Neuron (in vitro differentiated cells): ENCODE measurements at regions not wholly inside any gene's neighbourhood (a gene's known extent, or its start where the extent isn't known, plus 50 kb on each side); places are given as distances from the start of the nearest gene placed in this dataset.

Experiments
- H2AFZ ChIP-seq: one replicate; pipeline ENCODE4 v1.6.1; 2013; ENCODE audit warnings: low read depth, mild to moderate bottlenecking, inconsistent platforms, low read length, moderate library complexity
- H3K27me3 ChIP-seq: one replicate; pipeline ENCODE4 v1.6.1; 2013; ENCODE audit warnings: low read length; ENCODE audit not compliant: insufficient read depth
- H3K36me3 ChIP-seq: one replicate; pipeline ENCODE4 v1.6.1; 2013; ENCODE audit warnings: low read length; ENCODE audit not compliant: insufficient read depth
- H3K4me1 ChIP-seq: one replicate; pipeline ENCODE4 v1.6.1; 2013; ENCODE audit warnings: low read length; ENCODE audit not compliant: insufficient read depth
- H3K4me3 ChIP-seq: 2 replicates; pipeline ENCODE4 v1.5.1; 2013; ENCODE audit warnings: mild to moderate bottlenecking, low read length, moderate library complexity
- H3K9me3 ChIP-seq: one replicate; pipeline ENCODE4 v1.6.1; 2013; ENCODE audit warnings: low read length

DNA sequence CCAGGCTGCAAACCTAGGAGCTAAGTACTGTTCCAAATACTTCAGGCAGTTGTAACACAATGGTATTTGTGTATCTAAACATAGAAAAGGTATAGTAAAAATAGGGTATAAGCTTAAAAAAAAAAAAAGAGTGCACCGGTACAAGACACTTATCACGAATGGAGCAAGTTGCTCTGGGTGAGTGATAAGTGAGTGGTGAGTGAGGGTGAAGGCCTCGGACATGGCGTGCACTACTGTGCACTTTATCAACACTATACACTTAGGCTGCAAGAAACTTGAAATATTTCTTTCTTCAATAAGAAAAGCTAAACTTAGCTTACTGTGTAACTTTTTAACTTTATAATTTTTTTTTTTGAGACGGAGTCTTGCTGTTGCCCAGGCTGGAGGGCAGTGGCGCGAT is 159.5 kb upstream of the PDE10A start:
- Histone ChIP-seq H3K4me1 (peaks cover 22% of the 10 kb centered on the region), H2AFZ (no peak overlapping the region), H3K9me3 (no peaks in the 10 kb centered on the region), H3K4me3 (no peak overlapping the region), H3K36me3 (no peaks in the 10 kb centered on the region), H3K27me3 (no peaks in the 10 kb centered on the region)

DNA sequence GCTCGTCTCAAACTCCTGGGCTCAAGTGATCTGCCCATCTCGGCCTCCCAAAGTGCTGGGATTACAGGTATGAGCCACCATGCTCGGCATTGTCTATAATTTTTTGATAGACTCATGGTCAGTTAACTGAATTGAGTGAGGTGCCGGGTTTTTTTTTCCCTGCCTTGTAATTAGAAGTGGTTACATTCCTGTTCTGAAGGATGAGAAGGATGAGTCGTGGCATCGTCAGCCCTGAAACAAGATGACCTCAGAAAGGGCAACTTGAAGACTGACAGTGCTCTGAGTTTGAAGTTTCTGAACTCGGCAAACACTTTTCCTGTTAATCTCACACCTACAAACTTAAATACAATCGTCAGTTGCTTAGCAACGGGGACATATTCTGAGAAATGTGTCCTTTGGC is 158.7 kb upstream of the PDE10A start:
- Histone ChIP-seq H3K36me3 (no peaks in the 10 kb centered on the region), H3K27me3 (no peaks in the 10 kb centered on the region), H3K9me3 (no peaks in the 10 kb centered on the region), H2AFZ (no peak overlapping the region), H3K4me1 (peaks cover 22% of the 10 kb centered on the region), H3K4me3 (no peak overlapping the region)

- H3K4me1 ChIP-seq = peaks cover 22% of the 10 kb centered on the region
- H3K27me3 ChIP-seq = no peaks in the 10 kb centered on the region
- no peaks in the 10 kb centered on the region for H3K9me3 ChIP-seq
- no peaks in the 10 kb centered on the region for H3K36me3 ChIP-seq
- no peak overlapping the region for H3K4me3 ChIP-seq
- no peak overlapping the region for H2AFZ ChIP-seq
Measured at GRCh38 chr6:165820934-165821333, 157.9 kb upstream of the PDE10A start.

GRCh38 chr6:165820407-165820806 is 157.4 kb upstream of the PDE10A start:
- Histone ChIP-seq H2AFZ (no peak overlapping the region), H3K36me3 (no peaks in the 10 kb centered on the region), H3K4me3 (no peak overlapping the region), H3K27me3 (no peaks in the 10 kb centered on the region), H3K9me3 (no peaks in the 10 kb centered on the region), H3K4me1 (peaks cover 19% of the 10 kb centered on the region)

- no peaks in the 10 kb centered on the region for H3K36me3 ChIP-seq
- H3K4me3 ChIP-seq = no peak overlapping the region
- no peak overlapping the region for H2AFZ ChIP-seq
- no peaks in the 10 kb centered on the region for H3K9me3 ChIP-seq
- peaks cover 15% of the 10 kb centered on the region for H3K4me1 ChIP-seq
- no peaks in the 10 kb centered on the region for H3K27me3 ChIP-seq
Measured at GRCh38 chr6:165819394-165819793, 156.4 kb upstream of the PDE10A start.

DNA sequence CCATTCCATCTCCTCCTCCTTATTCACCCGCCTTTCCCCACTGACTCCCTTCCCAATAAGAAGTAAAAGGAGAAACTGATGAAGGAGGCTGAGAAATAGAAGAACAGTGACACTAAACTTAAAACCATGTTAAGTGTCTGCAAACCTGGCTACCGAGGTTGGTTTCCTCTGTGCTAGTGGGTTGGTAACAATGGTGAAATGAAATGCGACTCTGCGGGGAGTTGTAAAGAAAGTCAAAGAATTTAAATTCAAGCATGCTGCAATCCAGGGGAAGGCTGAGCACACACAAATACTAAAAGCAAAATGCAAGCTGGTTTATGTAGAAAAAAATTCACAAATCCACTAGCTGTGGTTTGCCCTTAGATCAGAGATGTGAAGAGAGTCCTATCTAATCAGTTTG is 155.2 kb upstream of the PDE10A start:
- H3K36me3 ChIP-seq = no peaks in the 10 kb centered on the region
- H2AFZ ChIP-seq = no peak overlapping the region
- H3K4me1 ChIP-seq = peaks cover 15% of the 10 kb centered on the region
- H3K27me3 ChIP-seq = no peaks in the 10 kb centered on the region
- no peak overlapping the region for H3K4me3 ChIP-seq
- no peaks in the 10 kb centered on the region for H3K9me3 ChIP-seq

DNA sequence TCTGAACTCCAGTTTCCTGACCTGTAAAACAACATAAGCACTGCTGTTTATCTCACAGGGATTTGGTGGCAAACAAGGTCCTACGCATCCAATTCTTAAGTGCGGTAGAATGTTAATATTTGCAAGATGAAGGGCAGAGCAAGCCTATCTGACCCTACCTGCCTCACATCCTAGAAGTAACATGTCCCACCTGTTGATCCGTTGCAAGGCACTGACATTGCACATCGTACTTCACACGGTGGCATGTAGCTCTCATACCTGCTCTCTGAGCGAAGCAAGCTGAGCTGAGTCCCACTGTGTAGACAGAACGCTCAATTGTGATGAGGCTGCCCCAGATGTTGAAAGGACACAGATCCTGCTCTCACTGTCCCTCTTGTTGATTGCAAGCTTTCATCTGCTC is 154.7 kb upstream of the PDE10A start:
- H3K36me3 ChIP-seq = no peaks in the 10 kb centered on the region
- H3K4me3 ChIP-seq = no peak overlapping the region
- no peaks in the 10 kb centered on the region for H3K27me3 ChIP-seq
- no peak overlapping the region for H2AFZ ChIP-seq
- H3K4me1 ChIP-seq = peaks cover 15% of the 10 kb centered on the region
- H3K9me3 ChIP-seq = no peaks in the 10 kb centered on the region

GRCh38 chr6:165817148-165817547 is 154.1 kb upstream of the PDE10A start:
- Histone ChIP-seq H2AFZ (no peak overlapping the region), H3K36me3 (no peaks in the 10 kb centered on the region), H3K9me3 (no peaks in the 10 kb centered on the region), H3K4me3 (no peak overlapping the region), H3K4me1 (peaks cover 15% of the 10 kb centered on the region), H3K27me3 (no peaks in the 10 kb centered on the region)

- H3K4me3 ChIP-seq = no peak overlapping the region
- H3K27me3 ChIP-seq = no peaks in the 10 kb centered on the region
- peaks cover 15% of the 10 kb centered on the region for H3K4me1 ChIP-seq
- H3K9me3 ChIP-seq = no peaks in the 10 kb centered on the region
- H2AFZ ChIP-seq = no peak overlapping the region
- H3K36me3 ChIP-seq = no peaks in the 10 kb centered on the region
Measured at GRCh38 chr6:165814679-165815078, 151.6 kb upstream of the PDE10A start.

DNA sequence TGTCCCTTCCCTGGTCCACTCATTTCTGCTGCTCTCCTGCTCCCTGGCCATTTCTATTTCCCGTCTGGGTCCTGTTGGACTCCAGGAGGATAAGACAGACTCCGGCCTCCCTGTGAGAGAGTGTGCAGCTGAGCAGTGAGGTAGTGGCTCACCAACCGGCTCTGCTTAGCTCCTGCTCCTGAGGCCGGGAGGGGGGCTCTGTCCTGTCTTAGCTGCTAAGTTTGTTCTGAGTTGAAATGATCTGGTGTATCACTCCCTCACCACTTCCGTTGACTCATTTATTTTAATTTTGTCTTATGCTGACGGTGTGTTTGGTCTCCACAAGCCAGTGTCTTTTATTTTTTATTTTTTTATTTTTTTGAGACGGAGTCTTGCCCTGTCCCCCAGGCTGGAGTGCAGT is 148.5 kb upstream of the PDE10A start:
- Histone ChIP-seq H3K9me3 (no peaks in the 10 kb centered on the region), H3K27me3 (no peaks in the 10 kb centered on the region), H3K36me3 (no peaks in the 10 kb centered on the region), H2AFZ (no peak overlapping the region), H3K4me3 (no peak overlapping the region), H3K4me1 (no peaks in the 10 kb centered on the region)

GRCh38 chr6:165808021-165808420 is 145.0 kb upstream of the PDE10A start:
- Histone ChIP-seq H3K4me1 (no peaks in the 10 kb centered on the region), H3K4me3 (no peak overlapping the region), H3K9me3 (no peaks in the 10 kb centered on the region), H3K36me3 (no peaks in the 10 kb centered on the region), H3K27me3 (no peaks in the 10 kb centered on the region), H2AFZ (no peak overlapping the region)

DNA sequence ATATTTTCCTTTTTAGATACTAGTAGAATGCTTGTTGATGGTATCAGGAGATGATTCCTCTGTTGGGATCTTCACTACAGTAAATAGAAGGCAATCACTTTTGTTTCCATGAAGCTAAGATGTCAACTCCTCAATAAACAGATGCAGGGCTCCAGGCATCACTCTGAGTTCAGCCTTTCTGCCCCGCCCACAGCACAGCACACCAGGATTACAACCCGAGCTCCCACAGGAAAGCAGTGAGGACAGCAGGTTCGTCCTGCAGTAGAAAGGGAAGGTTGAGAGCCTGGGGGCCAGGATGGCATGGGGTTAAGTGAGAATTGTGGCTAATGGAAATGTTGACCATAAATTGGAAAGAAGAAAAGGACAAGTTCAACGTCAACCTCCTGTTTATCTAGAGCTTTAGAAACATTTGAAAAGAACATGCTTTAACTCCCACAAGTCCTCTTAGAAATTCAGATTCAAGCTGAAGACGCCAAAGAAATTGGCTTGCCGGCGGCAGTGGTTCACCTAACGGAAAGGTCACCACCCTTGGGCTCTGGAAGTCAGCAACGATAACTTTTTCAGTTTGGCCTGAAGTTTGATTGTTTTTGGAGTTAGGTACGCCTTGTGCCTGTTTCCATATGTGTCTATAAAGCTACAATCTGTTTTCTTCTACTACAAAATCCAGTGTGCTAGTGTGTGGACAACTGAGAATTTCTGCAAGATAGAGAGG is 144.4 kb upstream of the PDE10A start:
- Histone ChIP-seq H3K36me3 (no peaks in the 10 kb centered on the region), H3K4me3 (no peak overlapping the region), H3K27me3 (no peaks in the 10 kb centered on the region), H2AFZ (no peak overlapping the region), H3K9me3 (no peaks in the 10 kb centered on the region), H3K4me1 (no peaks in the 10 kb centered on the region)

DNA sequence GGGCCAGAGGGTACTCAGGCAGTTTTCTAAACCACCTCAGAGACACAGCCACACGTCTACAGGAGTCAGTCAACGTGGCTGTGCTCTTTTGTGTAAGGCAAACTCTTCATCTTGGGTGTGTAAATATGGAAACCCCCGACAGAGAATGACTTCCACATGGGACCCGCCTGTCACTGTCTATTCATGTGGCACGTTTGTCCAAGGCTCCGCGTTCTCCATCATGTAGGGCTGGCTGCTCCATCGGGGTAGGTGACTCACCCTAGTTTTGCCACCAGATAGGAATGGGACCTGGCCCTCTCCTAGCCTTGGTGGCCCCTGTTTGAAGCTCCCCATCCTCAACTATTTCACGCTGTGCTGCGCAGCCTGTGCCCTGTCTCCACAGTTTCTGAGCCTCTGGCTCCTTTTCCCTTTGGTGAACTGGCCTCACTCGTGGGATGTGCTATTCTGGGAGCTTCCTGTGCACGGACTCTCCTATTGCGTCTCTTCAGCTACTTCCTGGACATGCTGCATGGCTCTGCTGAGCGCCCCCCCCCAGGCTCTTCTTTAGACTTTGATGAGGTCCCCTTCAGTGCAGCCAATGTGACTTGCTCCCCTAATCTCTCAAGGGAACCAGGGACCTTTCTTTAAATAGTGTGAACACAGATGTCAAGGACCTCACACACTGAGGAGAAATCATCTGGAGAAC is 143.2 kb upstream of the PDE10A start:
- no peak overlapping the region for H3K4me3 ChIP-seq
- H3K4me1 ChIP-seq = no peaks in the 10 kb centered on the region
- H3K9me3 ChIP-seq = no peaks in the 10 kb centered on the region
- H2AFZ ChIP-seq = no peak overlapping the region
- H3K27me3 ChIP-seq = no peaks in the 10 kb centered on the region
- H3K36me3 ChIP-seq = no peaks in the 10 kb centered on the region

DNA sequence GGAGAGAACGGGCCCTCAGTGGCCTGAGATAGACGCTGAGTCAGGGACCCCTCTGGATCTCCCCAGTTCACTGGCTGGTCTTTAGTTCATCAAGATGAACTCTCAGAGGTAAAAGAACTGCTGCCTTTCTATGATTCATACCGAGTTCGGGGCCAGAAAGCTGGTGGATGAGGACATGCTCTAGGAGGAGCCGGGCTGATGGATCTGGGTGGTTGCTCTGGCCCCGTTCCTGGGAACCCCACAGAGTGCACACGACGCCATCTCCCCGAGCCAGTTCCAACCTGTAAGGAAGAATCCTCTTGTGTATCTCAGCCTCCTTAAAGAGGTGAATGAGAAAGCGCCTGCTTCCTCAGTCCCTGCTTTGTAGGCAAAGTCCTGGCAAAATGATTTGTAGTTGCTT is 142.6 kb upstream of the PDE10A start:
- Histone ChIP-seq H3K4me3 (no peak overlapping the region), H3K36me3 (no peaks in the 10 kb centered on the region), H3K4me1 (no peaks in the 10 kb centered on the region), H3K9me3 (no peaks in the 10 kb centered on the region), H3K27me3 (no peaks in the 10 kb centered on the region), H2AFZ (no peak overlapping the region)
